ENCODE measurements at regions not wholly inside any gene's neighbourhood (a gene's known extent, or its start where the extent isn't known, plus 50 kb on each side); places are given as distances from the start of the nearest gene placed in this dataset.

- DNase-seq = no peak
Observed at GRCh38 chr2:23241121-23241520, 143.9 kb upstream of the KLHL29 start.

- DNase-seq = no peak
Observed at GRCh38 chr2:23241611-23242245, 143.3 kb upstream of the KLHL29 start.

- DNase-seq = no peak
Observed at GRCh38 chr2:23243073-23243659, 141.8 kb upstream of the KLHL29 start.

GRCh38 chr2:23244617-23245016, 140.4 kb upstream of the KLHL29 start:
- no peak for DNase-seq

- DNase-seq = no peak
Observed at GRCh38 chr2:23246992-23247683, 137.8 kb upstream of the KLHL29 start.

GRCh38 chr2:23248667-23249066, 136.3 kb upstream of the KLHL29 start:
- DNase-seq = no peak

- DNase-seq = no peak
Observed at GRCh38 chr2:23249348-23249747, 135.6 kb upstream of the KLHL29 start.

GRCh38 chr2:23250371-23250770, 134.6 kb upstream of the KLHL29 start:
- DNase-seq = no peak

GRCh38 chr2:23256643-23257042, 128.3 kb upstream of the KLHL29 start:
- no peak for DNase-seq

GRCh38 chr2:23260621-23261020, 124.4 kb upstream of the KLHL29 start:
- no peak for DNase-seq

- DNase-seq = no peak
Observed at GRCh38 chr2:23268467-23269263, 116.3 kb upstream of the KLHL29 start.

- no peak for DNase-seq
Observed at GRCh38 chr2:23269747-23270146, 115.2 kb upstream of the KLHL29 start.

GRCh38 chr2:23270810-23271209, 114.2 kb upstream of the KLHL29 start:
- no peak for DNase-seq

GRCh38 chr2:23271230-23271629, 113.7 kb upstream of the KLHL29 start:
- DNase-seq = no peak

- DNase-seq = no peak
Observed at GRCh38 chr2:23273786-23274185, 111.2 kb upstream of the KLHL29 start.

- DNase-seq = no peak
Observed at GRCh38 chr2:23280401-23280800, 104.6 kb upstream of the KLHL29 start.

GRCh38 chr2:23283653-23284052, 101.3 kb upstream of the KLHL29 start:
- no peak for DNase-seq

- DNase-seq = no peak
Observed at GRCh38 chr2:23285091-23285800, 99.7 kb upstream of the KLHL29 start.

- DNase-seq = no peak
Observed at GRCh38 chr2:23286031-23286757, 98.8 kb upstream of the KLHL29 start.

- no peak for DNase-seq
Observed at GRCh38 chr2:23286758-23287704, 97.9 kb upstream of the KLHL29 start.

GRCh38 chr2:23289671-23290070, 95.3 kb upstream of the KLHL29 start:
- DNase-seq = no peak
